HG02588 (cell line): ENCODE measurements at regions not wholly inside any gene's neighbourhood (a gene's known extent, or its start where the extent isn't known, plus 50 kb on each side); places are given as distances from the start of the nearest gene placed in this dataset.

Experiments used
- ATAC-seq: cut with Tn5 transposase; IDR thresholded peaks from one replicate; pipeline ENCODE4 v1.9.1; 2021; ENCODE audit warnings: mild to moderate bottlenecking, moderate library complexity; ENCODE audit not compliant: unreplicated experiment

GRCh38 chr11:28476049-28476448, 367.9 kb downstream of the METTL15 start:
- no peak for ATAC-seq

- no peak for ATAC-seq
Measured at GRCh38 chr11:28472904-28473303, 364.7 kb downstream of the METTL15 start.

GRCh38 chr11:28471537-28471936, 363.3 kb downstream of the METTL15 start:
- no peak for ATAC-seq

- no peak for ATAC-seq
Measured at GRCh38 chr11:28470180-28470579, 362.0 kb downstream of the METTL15 start.

GRCh38 chr11:28466506-28466905, 358.3 kb downstream of the METTL15 start:
- ATAC-seq: no peak

- no peak for ATAC-seq
Measured at GRCh38 chr11:28464252-28464867, 356.2 kb downstream of the METTL15 start.

GRCh38 chr11:28463826-28464225, 355.6 kb downstream of the METTL15 start:
- ATAC-seq: no peak

- ATAC-seq: no peak
Measured at GRCh38 chr11:28461846-28462245, 353.7 kb downstream of the METTL15 start.

- no peak for ATAC-seq
Measured at GRCh38 chr11:28461338-28461737, 353.1 kb downstream of the METTL15 start.

GRCh38 chr11:28460348-28460747, 352.2 kb downstream of the METTL15 start:
- ATAC-seq: no peak

GRCh38 chr11:28459912-28460311, 351.7 kb downstream of the METTL15 start:
- ATAC-seq: no peak

- no peak for ATAC-seq
Measured at GRCh38 chr11:28457481-28458065, 349.4 kb downstream of the METTL15 start.

- ATAC-seq: no peak
Measured at GRCh38 chr11:28448186-28448585, 340.0 kb downstream of the METTL15 start.

GRCh38 chr11:28447226-28447625, 339.0 kb downstream of the METTL15 start:
- ATAC-seq: no peak

- ATAC-seq: no peak
Measured at GRCh38 chr11:28442131-28442530, 333.9 kb downstream of the METTL15 start.

GRCh38 chr11:28439403-28439802, 331.2 kb downstream of the METTL15 start:
- ATAC-seq: no peak

GRCh38 chr11:28420099-28420498, 311.9 kb downstream of the METTL15 start:
- no peak for ATAC-seq

- ATAC-seq: no peak
Measured at GRCh38 chr11:28417601-28418323, 309.6 kb downstream of the METTL15 start.

GRCh38 chr11:28412029-28412428, 303.8 kb downstream of the METTL15 start:
- ATAC-seq: no peak

- no peak for ATAC-seq
Measured at GRCh38 chr11:28401446-28401845, 293.3 kb downstream of the METTL15 start.

GRCh38 chr11:28400331-28401100, 292.3 kb downstream of the METTL15 start:
- no peak for ATAC-seq

- no peak for ATAC-seq
Measured at GRCh38 chr11:28393348-28393747, 285.2 kb downstream of the METTL15 start.
